Body of pancreas (tissue), 4 donors: ENCODE measurements at regions not wholly inside any gene's neighbourhood (a gene's known extent, or its start where the extent isn't known, plus 50 kb on each side); places are given as distances from the start of the nearest gene placed in this dataset.

Experiments
- ATAC-seq: fragments of 150-250 bp; one replicate; pipeline ENCODE4 v1.9.1; 2016
- DNase-seq, 4 donors: peaks; one replicate each; pipeline ENCODE4 v3.0.0-alpha.2; 2019
- H3K27ac ChIP-seq, 4 donors: fragments of 200-600 bp; sonication (generic); 1 replicate in 3 of 4; 2 replicates in 1 of 4; pipeline versions ENCODE4 v1.5.1 to v1.6.1; 2016 to 2019; ENCODE audit warnings: mild to moderate bottlenecking in 1 of 4, mixed read lengths in 1 of 4, moderate library complexity in 1 of 4
- H3K27me3 ChIP-seq, 2 donors: fragments of 200-600 bp; sonication (generic); one replicate each; pipeline ENCODE4 v1.6.0; 2016; ENCODE audit warnings: mild to moderate bottlenecking in 1 of 2
- H3K36me3 ChIP-seq, 2 donors: fragments of 200-600 bp; sonication (generic); replicated peaks in 1 of 2; 2 replicates each; pipeline ENCODE4 v1.5.1; 2016; ENCODE audit warnings: low read depth in 2 of 2; ENCODE audit not compliant: insufficient read depth in 1 of 2
- H3K4me1 ChIP-seq: fragments of 200-600 bp; sonication (generic); one replicate; pipeline ENCODE4 v1.6.0; 2016
- H3K4me3 ChIP-seq, 2 donors: fragments of 200-600 bp; sonication (generic); 1 replicate in 1 of 2; 2 replicates in 1 of 2; pipeline ENCODE4 v1.5.1; 2016 to 2019
- H3K9me3 ChIP-seq, 3 donors: fragments of 200-600 bp; sonication (generic); 1 replicate in 2 of 3; 2 replicates in 1 of 3; pipeline ENCODE4 v1.5.1; 2016
- CTCF ChIP-seq, 7 experiments: fragments of 450-650 bp in 4 of 7; fragments of 200-600 bp in 3 of 7; sonication (generic) in 3 of 7; IDR thresholded peaks; one replicate each; pipeline ENCODE4 v1.5.1; 2016 to 2019; ENCODE audit warnings: antibody characterized with exemption in 7 of 7
- POLR2A ChIP-seq, 3 donors: fragments of 450-650 bp; IDR thresholded peaks; one replicate each; pipeline ENCODE4 v1.6.1; 2016; ENCODE audit warnings: antibody characterized with exemption in 3 of 3, mild to moderate bottlenecking in 2 of 3
- whole genome bisulfite sequencing, 2 donors: methylation state at CpG; one replicate each; pipeline ENCODE4 v1.1.5; 2017; 5-methylcytosine and 5-hydroxymethylcytosine counted together
- intact Hi-C: fragments of 100-400 bp; cut with DNase I; formaldehyde crosslinking; loops from one replicate; pipeline ENCODE4 v1.15.1; 2023

GRCh38 chr13:81609335-81609734 lies 1268.4 kb upstream of the SPRY2 start:
- no peak overlapping the region for H3K4me3 ChIP-seq
- H3K27me3 ChIP-seq, result no peaks in the 10 kb centered on the region
- H3K27ac ChIP-seq, result no peak overlapping the region
- H3K36me3 ChIP-seq, result no peaks in the 10 kb centered on the region
- 87 to 90% methylated on average over 2 of the region's 2 CpGs for WGBS, 2 donors
- DNase-seq, result no peak
- H3K9me3 ChIP-seq, result no peaks in the 10 kb centered on the region
- intact Hi-C loops, result no loop called here
- no peak for ATAC-seq
- TF ChIP-seq CTCF (IDR thresholded peaks at IDR 0.05) (no peak), POLR2A (IDR thresholded peaks at IDR 0.05) (no peak)
- H3K4me1 ChIP-seq, result no peaks in the 10 kb centered on the region

GRCh38 chr13:81606074-81606473 lies 1265.1 kb upstream of the SPRY2 start:
- ATAC-seq, result no peak
- TF ChIP-seq POLR2A (IDR thresholded peaks at IDR 0.05) (no peak), CTCF (IDR thresholded peaks at IDR 0.05) (no peak)
- Histone ChIP-seq H3K27ac (no peak overlapping the region), H3K27me3 (no peaks in the 10 kb centered on the region), H3K4me3 (no peak overlapping the region), H3K36me3 (no peaks in the 10 kb centered on the region), H3K9me3 (no peaks in the 10 kb centered on the region), H3K4me1 (no peaks in the 10 kb centered on the region)
- WGBS, 2 donors, result 93 to 95% methylated on average over 12 of the region's 12 CpGs
- no peak for DNase-seq
- intact Hi-C loops, result no loop called here

- intact Hi-C loops, result no loop called here
- TF ChIP-seq CTCF (IDR thresholded peaks at IDR 0.05) (no peak), POLR2A (IDR thresholded peaks at IDR 0.05) (no peak)
- no peaks in the 10 kb centered on the region for H3K36me3 ChIP-seq
- ATAC-seq, result no peak
- H3K27me3 ChIP-seq, result no peaks in the 10 kb centered on the region
- DNase-seq, result no peak
- H3K9me3 ChIP-seq, result no peaks in the 10 kb centered on the region
- peaks cover 7% of the 10 kb centered on the region for H3K4me1 ChIP-seq
- H3K27ac ChIP-seq, result no peak overlapping the region
- no peak overlapping the region for H3K4me3 ChIP-seq
Observed at GRCh38 chr13:81602241-81602640, 1261.3 kb upstream of the SPRY2 start.

- Histone ChIP-seq H3K27ac (no peak overlapping the region), H3K9me3 (no peaks in the 10 kb centered on the region), H3K4me3 (no peak overlapping the region), H3K4me1 (peaks cover 23% of the 10 kb centered on the region), H3K36me3 (no peaks in the 10 kb centered on the region), H3K27me3 (no peaks in the 10 kb centered on the region)
- TF ChIP-seq POLR2A (IDR thresholded peaks at IDR 0.05) (no peak), CTCF (IDR thresholded peaks at IDR 0.05) (no peak)
- DNase-seq (no peak), ATAC-seq (no peak)
- 23 to 24% methylated on average over 1 of the region's 1 CpG for WGBS, 2 donors
- intact Hi-C loops, result no loop called here
Observed at GRCh38 chr13:81597101-81597500, 1256.2 kb upstream of the SPRY2 start.

GRCh38 chr13:81596224-81596753 lies 1255.4 kb upstream of the SPRY2 start:
- intact Hi-C loops, result no loop called here
- Histone ChIP-seq H3K27me3 (no peaks in the 10 kb centered on the region), H3K4me1 (peaks cover 23% of the 10 kb centered on the region), H3K27ac (peak overlapping the region in 1 of 4 donors; percentile 11), H3K9me3 (no peaks in the 10 kb centered on the region), H3K4me3 (no peak overlapping the region), H3K36me3 (no peaks in the 10 kb centered on the region)
- TF ChIP-seq CTCF (IDR thresholded peaks at IDR 0.05), result no peak
- TF ChIP-seq POLR2A (IDR thresholded peaks at IDR 0.05), result no peak
- peak; percentile 56 for ATAC-seq
- 9% methylated on average over 2 of the region's 2 CpGs for WGBS, 2 donors
- no peak for DNase-seq
